A549 (cell line): ENCODE measurements at regions not wholly inside any gene's neighbourhood (a gene's known extent, or its start where the extent isn't known, plus 50 kb on each side); places are given as distances from the start of the nearest gene placed in this dataset.

Source experiments
- ATAC-seq, 2 experiments: fragments of 200-7000 bp in 1 of 2; fragments of >200 bp in 1 of 2; cut with Nextera tagmentation in 1 of 2; cut with Tn5 transposase in 1 of 2; 3 replicates each; pipeline versions ENCODE4 v1.8.0 to v1.9.1; 2018 to 2020; ENCODE audit warnings: mild to moderate bottlenecking in 1 of 2, moderate library complexity in 1 of 2
- CTCF ChIA-PET: fragments of 300-600 bp; sonication (Branson Sonifier 250); formaldehyde crosslinking; extraction: SDS; loops from one replicate; lab custom pipeline; 2021; ENCODE audit warnings: antibody characterized with exemption, inconsistent platforms; lab: Yijun Ruan, JAX
- POLR2A ChIA-PET: fragments of 350-600 bp; formaldehyde crosslinking; extraction: SDS; loops from one replicate; lab custom pipeline; 2021; ENCODE audit warnings: antibody characterized with exemption, inconsistent platforms; lab: Yijun Ruan, JAX
- DNase-seq, 2 experiments: peaks; one replicate each; pipeline versions ENCODE4 v3.0.0 to v3.0.0-alpha.2; 2011 to 2016; ENCODE audit warnings: low read depth in 1 of 2, low spot score in 1 of 2
- FAIRE-seq: peaks from 2 replicates; lab custom pipeline; 2011; peaks lifted over from hg19 to GRCh38; lab: Jason Lieb, UNC
- H3K27ac ChIP-seq, 2 experiments: fragments of >200 bp; sonication (Bioruptor Twin); formaldehyde crosslinking; 3 replicates each; pipeline ENCODE4 v1.5.1; 2016 to 2017
- H3K4me1 ChIP-seq: fragments of >200 bp; sonication (Bioruptor Twin); formaldehyde crosslinking; 3 replicates; pipeline ENCODE4 v1.6.1; 2016
- H3K4me2 ChIP-seq: fragments of >200 bp; sonication (Bioruptor Twin); formaldehyde crosslinking; 3 replicates; pipeline ENCODE4 v1.6.1; 2016
- H3K4me3 ChIP-seq: fragments of >200 bp; sonication (Bioruptor Twin); formaldehyde crosslinking; 3 replicates; pipeline ENCODE4 v1.5.1; 2016
- H3K9me3 ChIP-seq: fragments of >200 bp; sonication (Bioruptor Twin); formaldehyde crosslinking; 3 replicates; pipeline ENCODE4 v1.6.1; 2016
- ATOH8 ChIP-seq: fragments of 250-450 bp; sonication (Bioruptor Pico); IDR thresholded peaks from 2 replicates; pipeline ENCODE4 v1.5.0; 2020; ENCODE audit warnings: low read depth, mild to moderate bottlenecking, moderate library complexity
- BHLHE40 ChIP-seq: IDR thresholded peaks from 2 replicates; pipeline ENCODE4 v1.6.1; 2012; ENCODE audit warnings: low read depth, low read length, inconsistent platforms
- CTCF ChIP-seq: fragments of >200 bp; sonication (Bioruptor Twin); formaldehyde crosslinking; IDR thresholded peaks from 3 replicates; pipeline ENCODE4 v1.5.1; 2016
- E2F6 ChIP-seq: IDR thresholded peaks from 2 replicates; pipeline ENCODE4 v1.6.1; 2012; ENCODE audit warnings: low read depth, borderline replicate concordance
- EHMT2 ChIP-seq: fragments of 200-600 bp; sonication (generic); IDR thresholded peaks from 2 replicates; pipeline ENCODE4 v1.6.1; 2016; ENCODE audit warnings: antibody characterized with exemption, low read depth, mild to moderate bottlenecking, moderate library complexity
- FOSB ChIP-seq: fragments of 250-450 bp; sonication (Bioruptor Pico); IDR thresholded peaks from 2 replicates; pipeline ENCODE4 v1.5.0; 2020; ENCODE audit warnings: mild to moderate bottlenecking, moderate library complexity
- FOSL2 ChIP-seq, 2 experiments: fragments of 450-650 bp in 1 of 2; fragments of >200 bp in 1 of 2; sonication (Bioruptor Twin) in 1 of 2; formaldehyde crosslinking; IDR thresholded peaks; 2 replicates each; pipeline versions ENCODE4 v1.5.0 to v1.6.1; 2016 to 2020; ENCODE audit warnings: mild to moderate bottlenecking in 1 of 2, moderate library complexity in 1 of 2
- FOXS1 ChIP-seq: fragments of 250-450 bp; sonication (Bioruptor Pico); IDR thresholded peaks from 2 replicates; pipeline ENCODE4 v1.5.0; 2020; ENCODE audit warnings: mild to moderate bottlenecking, moderate library complexity
- GATA3 ChIP-seq: IDR thresholded peaks from 2 replicates; pipeline ENCODE4 v1.6.1; 2012; ENCODE audit warnings: borderline replicate concordance
- HES2 ChIP-seq: fragments of >200 bp; sonication (Bioruptor Twin); formaldehyde crosslinking; IDR thresholded peaks from 2 replicates; pipeline ENCODE4 v1.6.1; 2016
- HEYL ChIP-seq: fragments of 250-450 bp; sonication (Bioruptor Pico); IDR thresholded peaks from 2 replicates; pipeline ENCODE4 v1.8.0; 2021; ENCODE audit warnings: mild to moderate bottlenecking, moderate library complexity
- HOXB13 ChIP-seq: fragments of 250-450 bp; sonication (Bioruptor Pico); IDR thresholded peaks from 2 replicates; pipeline ENCODE4 v1.5.0; 2020; ENCODE audit warnings: low read depth, mild to moderate bottlenecking, moderate library complexity
- HOXB5 ChIP-seq: fragments of 250-450 bp; sonication (Bioruptor Pico); IDR thresholded peaks from 2 replicates; pipeline ENCODE4 v1.5.0; 2020; ENCODE audit warnings: mild to moderate bottlenecking, moderate library complexity
- KDM1A ChIP-seq: fragments of 200-600 bp; sonication (generic); IDR thresholded peaks from 2 replicates; pipeline ENCODE4 v1.6.1; 2016; ENCODE audit warnings: low read depth, mild to moderate bottlenecking
- KDM5A ChIP-seq: fragments of 200-600 bp; sonication (generic); IDR thresholded peaks from 2 replicates; pipeline ENCODE4 v1.6.1; 2016; ENCODE audit warnings: antibody characterized with exemption, mild to moderate bottlenecking
- MYC ChIP-seq: IDR thresholded peaks from 2 replicates; pipeline ENCODE4 v1.6.1; 2012; ENCODE audit warnings: mild to moderate bottlenecking, inconsistent platforms, low read length, improper control_type of control experiment, borderline replicate concordance
- PHF8 ChIP-seq: fragments of 200-600 bp; sonication (generic); IDR thresholded peaks from 2 replicates; pipeline ENCODE4 v1.6.1; 2016; ENCODE audit warnings: low read depth, mild to moderate bottlenecking, antibody characterized with exemption, moderate library complexity, borderline replicate concordance
- REST ChIP-seq: fragments of 200-600 bp; sonication (generic); IDR thresholded peaks from 2 replicates; pipeline ENCODE4 v1.6.1; 2016; ENCODE audit warnings: antibody characterized with exemption, mild to moderate bottlenecking, moderate library complexity
- ZFP36 ChIP-seq: fragments of 450-650 bp; IDR thresholded peaks from 2 replicates; pipeline ENCODE4 v1.6.1; 2014; ENCODE audit warnings: borderline replicate concordance; ENCODE audit not compliant: partially characterized antibody
- ZSCAN20 ChIP-seq: fragments of 250-450 bp; sonication (Bioruptor Pico); IDR thresholded peaks from 2 replicates; pipeline ENCODE4 v1.8.0; 2022; ENCODE audit warnings: mild to moderate bottlenecking, moderate library complexity
- WGBS: methylation state at CpG from one replicate; pipeline ENCODE4 v1.1.6; 2017; ENCODE audit errors: missing lambda C conversion rate; 5-methylcytosine and 5-hydroxymethylcytosine counted together

- H3K4me3 ChIP-seq: no peak overlapping the region
- no peaks in the 10 kb centered on the region for H3K4me1 ChIP-seq
- POLR2A ChIA-PET: no interaction called here
- no peak overlapping the region for H3K27ac ChIP-seq
- FAIRE-seq: no peak
- CTCF ChIA-PET: no interaction called here
- no peak for DNase-seq
- H3K4me2 ChIP-seq: no peak overlapping the region
- ATAC-seq: no peak
- TF ChIP-seq FOSL2 (IDR thresholded peaks at IDR 0.05): no peak
- TF ChIP-seq FOSL2 (CRISPR knock-in tag; IDR thresholded peaks at IDR 0.05): no peak
- no peaks in the 10 kb centered on the region for H3K9me3 ChIP-seq
Measured at GRCh38 chr4:132792310-132792709, 356.8 kb upstream of the PCDH10 start.

- CTCF ChIA-PET: no interaction called here
- DNase-seq (no peak), FAIRE-seq (no peak)
Measured at GRCh38 chr4:132797856-132798255, 351.2 kb upstream of the PCDH10 start.

More at GRCh38 chr4:132797856-132798255, 351.2 kb upstream of the PCDH10 start:
- H3K4me2 ChIP-seq: no peak overlapping the region
- no peak overlapping the region for H3K4me3 ChIP-seq
- ATAC-seq: no peak
- TF ChIP-seq E2F6 (no peak), ZSCAN20 (CRISPR knock-in tag) (no peak), REST (no peak), MYC (no peak), FOXS1 (CRISPR knock-in tag) (no peak), HOXB13 (CRISPR knock-in tag) (no peak), KDM1A (no peak), HES2 (no peak), FOSB (CRISPR knock-in tag) (no peak), ZFP36 (no peak), BHLHE40 (no peak), CTCF (no peak), KDM5A (no peak), EHMT2 (no peak), HEYL (CRISPR knock-in tag) (no peak), HOXB5 (CRISPR knock-in tag) (no peak), GATA3 (no peak), PHF8 (no peak), ATOH8 (CRISPR knock-in tag) (no peak)
- no peak overlapping the region for H3K27ac ChIP-seq
- POLR2A ChIA-PET: no interaction called here
- 20% methylated on average over 1 of the region's 1 CpG for WGBS
- no peaks in the 10 kb centered on the region for H3K9me3 ChIP-seq
- no peaks in the 10 kb centered on the region for H3K4me1 ChIP-seq
